ENCODE measurements at regions not wholly inside any gene's neighbourhood (a gene's known extent, or its start where the extent isn't known, plus 50 kb on each side); places are given as distances from the start of the nearest gene placed in this dataset.
"Not testable (repeated sequence)": the region's sequence is repeated elsewhere in the genome, so short reads cannot be mapped to it uniquely, and the experiment has no call there.

GRCh38 chr9:41353026-41353425 lies 163.9 kb upstream of the ZNG1F start:
- H3K27me3 ChIP-seq (ENCODE audit: insufficient read depth, low read length); H3K4me1 ChIP-seq (ENCODE audit: control insufficient read depth, insufficient read depth, low read length, unreplicated experiment); H3K4me3 ChIP-seq (ENCODE audit: low read depth, low read length); H3K27ac ChIP-seq (ENCODE audit: low read depth, low read length); H2AFZ ChIP-seq (ENCODE audit: low read length, unreplicated experiment); H3K36me3 ChIP-seq (ENCODE audit: insufficient read depth, low read length); H3K79me2 ChIP-seq (ENCODE audit: control insufficient read depth, insufficient read depth, low read length, unreplicated experiment): not testable (repeated sequence)

- H3K4me1 ChIP-seq (ENCODE audit: control insufficient read depth, insufficient read depth, low read length, unreplicated experiment); H3K4me3 ChIP-seq (ENCODE audit: low read depth, low read length): not testable (repeated sequence)
Observed at GRCh38 chr9:41352390-41352789, 163.3 kb upstream of the ZNG1F start.

GRCh38 chr9:41347893-41348292 lies 158.8 kb upstream of the ZNG1F start:
- not testable (repeated sequence) for H3K79me2 ChIP-seq (ENCODE audit: control insufficient read depth, insufficient read depth, low read length, unreplicated experiment); H3K4me1 ChIP-seq (ENCODE audit: control insufficient read depth, insufficient read depth, low read length, unreplicated experiment); H2AFZ ChIP-seq (ENCODE audit: low read length, unreplicated experiment); H3K36me3 ChIP-seq (ENCODE audit: insufficient read depth, low read length); H3K27me3 ChIP-seq (ENCODE audit: insufficient read depth, low read length); H3K4me3 ChIP-seq (ENCODE audit: low read depth, low read length); H3K27ac ChIP-seq (ENCODE audit: low read depth, low read length)

More at GRCh38 chr9:41352390-41352789, 163.3 kb upstream of the ZNG1F start:
- not testable (repeated sequence) for H3K27me3 ChIP-seq (ENCODE audit: insufficient read depth, low read length); H2AFZ ChIP-seq (ENCODE audit: low read length, unreplicated experiment); H3K36me3 ChIP-seq (ENCODE audit: insufficient read depth, low read length); H3K27ac ChIP-seq (ENCODE audit: low read depth, low read length); H3K79me2 ChIP-seq (ENCODE audit: control insufficient read depth, insufficient read depth, low read length, unreplicated experiment)

- not testable (repeated sequence) for H3K36me3 ChIP-seq (ENCODE audit: insufficient read depth, low read length); H3K27me3 ChIP-seq (ENCODE audit: insufficient read depth, low read length); H3K4me3 ChIP-seq (ENCODE audit: low read depth, low read length); H3K4me1 ChIP-seq (ENCODE audit: control insufficient read depth, insufficient read depth, low read length, unreplicated experiment); H3K27ac ChIP-seq (ENCODE audit: low read depth, low read length); H3K79me2 ChIP-seq (ENCODE audit: control insufficient read depth, insufficient read depth, low read length, unreplicated experiment); H2AFZ ChIP-seq (ENCODE audit: low read length, unreplicated experiment)
Observed at GRCh38 chr9:41332562-41332961, 143.4 kb upstream of the ZNG1F start.

- H2AFZ ChIP-seq (ENCODE audit: low read length, unreplicated experiment); H3K4me3 ChIP-seq (ENCODE audit: low read depth, low read length); H3K4me1 ChIP-seq (ENCODE audit: control insufficient read depth, insufficient read depth, low read length, unreplicated experiment); H3K79me2 ChIP-seq (ENCODE audit: control insufficient read depth, insufficient read depth, low read length, unreplicated experiment); H3K36me3 ChIP-seq (ENCODE audit: insufficient read depth, low read length); H3K27me3 ChIP-seq (ENCODE audit: insufficient read depth, low read length); H3K27ac ChIP-seq (ENCODE audit: low read depth, low read length): not testable (repeated sequence)
Observed at GRCh38 chr9:41321277-41321676, 132.2 kb upstream of the ZNG1F start.

GRCh38 chr9:41308953-41309352 lies 119.8 kb upstream of the ZNG1F start:
- not testable (repeated sequence) for H3K79me2 ChIP-seq (ENCODE audit: control insufficient read depth, insufficient read depth, low read length, unreplicated experiment); H3K4me1 ChIP-seq (ENCODE audit: control insufficient read depth, insufficient read depth, low read length, unreplicated experiment); H2AFZ ChIP-seq (ENCODE audit: low read length, unreplicated experiment); H3K36me3 ChIP-seq (ENCODE audit: insufficient read depth, low read length); H3K4me3 ChIP-seq (ENCODE audit: low read depth, low read length); H3K27ac ChIP-seq (ENCODE audit: low read depth, low read length); H3K27me3 ChIP-seq (ENCODE audit: insufficient read depth, low read length)

- H3K79me2 ChIP-seq (ENCODE audit: control insufficient read depth, insufficient read depth, low read length, unreplicated experiment); H3K36me3 ChIP-seq (ENCODE audit: insufficient read depth, low read length); H2AFZ ChIP-seq (ENCODE audit: low read length, unreplicated experiment); H3K27me3 ChIP-seq (ENCODE audit: insufficient read depth, low read length); H3K4me1 ChIP-seq (ENCODE audit: control insufficient read depth, insufficient read depth, low read length, unreplicated experiment); H3K4me3 ChIP-seq (ENCODE audit: low read depth, low read length); H3K27ac ChIP-seq (ENCODE audit: low read depth, low read length): not testable (repeated sequence)
Observed at GRCh38 chr9:41285744-41286143, 96.6 kb upstream of the ZNG1F start.

GRCh38 chr9:41280299-41281238 lies 91.5 kb upstream of the ZNG1F start:
- H3K4me1 ChIP-seq (ENCODE audit: control insufficient read depth, insufficient read depth, low read length, unreplicated experiment); H3K36me3 ChIP-seq (ENCODE audit: insufficient read depth, low read length); H2AFZ ChIP-seq (ENCODE audit: low read length, unreplicated experiment); H3K27me3 ChIP-seq (ENCODE audit: insufficient read depth, low read length); H3K27ac ChIP-seq (ENCODE audit: low read depth, low read length); H3K4me3 ChIP-seq (ENCODE audit: low read depth, low read length); H3K79me2 ChIP-seq (ENCODE audit: control insufficient read depth, insufficient read depth, low read length, unreplicated experiment): not testable (repeated sequence)

GRCh38 chr9:41279437-41279836 lies 90.3 kb upstream of the ZNG1F start:
- H3K27ac ChIP-seq (ENCODE audit: low read depth, low read length); H3K79me2 ChIP-seq (ENCODE audit: control insufficient read depth, insufficient read depth, low read length, unreplicated experiment); H2AFZ ChIP-seq (ENCODE audit: low read length, unreplicated experiment); H3K4me3 ChIP-seq (ENCODE audit: low read depth, low read length); H3K36me3 ChIP-seq (ENCODE audit: insufficient read depth, low read length); H3K27me3 ChIP-seq (ENCODE audit: insufficient read depth, low read length); H3K4me1 ChIP-seq (ENCODE audit: control insufficient read depth, insufficient read depth, low read length, unreplicated experiment): not testable (repeated sequence)

- H3K4me3 ChIP-seq (ENCODE audit: low read depth, low read length), result not testable (repeated sequence)
Observed at GRCh38 chr9:41279033-41279432, 89.9 kb upstream of the ZNG1F start.

GRCh38 chr9:41273549-41274267 lies 84.6 kb upstream of the ZNG1F start:
- H3K27ac ChIP-seq (ENCODE audit: low read depth, low read length); H3K4me1 ChIP-seq (ENCODE audit: control insufficient read depth, insufficient read depth, low read length, unreplicated experiment); H3K27me3 ChIP-seq (ENCODE audit: insufficient read depth, low read length); H2AFZ ChIP-seq (ENCODE audit: low read length, unreplicated experiment); H3K79me2 ChIP-seq (ENCODE audit: control insufficient read depth, insufficient read depth, low read length, unreplicated experiment); H3K36me3 ChIP-seq (ENCODE audit: insufficient read depth, low read length): not testable (repeated sequence)
- peak overlapping the region; percentile 83 for H3K4me3 ChIP-seq (ENCODE audit: low read depth, low read length)

More at GRCh38 chr9:41279033-41279432, 89.9 kb upstream of the ZNG1F start:
- H2AFZ ChIP-seq (ENCODE audit: low read length, unreplicated experiment); H3K79me2 ChIP-seq (ENCODE audit: control insufficient read depth, insufficient read depth, low read length, unreplicated experiment); H3K27ac ChIP-seq (ENCODE audit: low read depth, low read length); H3K4me1 ChIP-seq (ENCODE audit: control insufficient read depth, insufficient read depth, low read length, unreplicated experiment); H3K27me3 ChIP-seq (ENCODE audit: insufficient read depth, low read length); H3K36me3 ChIP-seq (ENCODE audit: insufficient read depth, low read length): not testable (repeated sequence)

Data from ACC112 (cell line).